PC-3 (cell line): ENCODE measurements at regions not wholly inside any gene's neighbourhood (a gene's known extent, or its start where the extent isn't known, plus 50 kb on each side); places are given as distances from the start of the nearest gene placed in this dataset.
A peak's percentile ranks its signal among the peaks of the same experiment; 100 is the strongest.

Source experiments
- ATAC-seq: fragments of 200-7000 bp; cut with Tn5 transposase; 2 replicates; pipeline ENCODE4 v1.9.1; 2020; ENCODE audit warnings: mild to moderate bottlenecking, moderate library complexity
- BruUV-seq: library from RNA; stranded (reverse); fragments of 400-500 nt; replicated peaks from 2 replicates; lab custom pipeline; 2021; lab: Mats Ljungman, UMichigan
- CTCF ChIA-PET: fragments of 300-600 bp; sonication (Branson Sonifier 250); formaldehyde crosslinking; loops from one replicate; lab custom pipeline; 2022; ENCODE audit warnings: antibody characterized with exemption; lab: Charles Lee
- POLR2A ChIA-PET: fragments of 300-600 bp; sonication (Branson Sonifier 250); formaldehyde crosslinking; loops from one replicate; lab custom pipeline; 2022; ENCODE audit warnings: antibody characterized with exemption; ENCODE audit not compliant: unreplicated experiment; lab: Charles Lee
- DNase-seq: peaks from one replicate; pipeline ENCODE4 v3.0.0-alpha.2; 2015
- H2AFZ ChIP-seq: fragments of 300-600 bp; sonication (generic); 2 replicates; pipeline ENCODE4 v1.6.0; 2016; ENCODE audit warnings: antibody characterized with exemption, low read length
- H3F3A ChIP-seq: fragments of 300-600 bp; sonication (generic); one replicate; pipeline ENCODE4 v1.6.0; 2017; ENCODE audit warnings: antibody characterized with exemption, low read length, control low read depth, mild to moderate bottlenecking; ENCODE audit not compliant: unreplicated experiment
- H3K27ac ChIP-seq: fragments of 300-600 bp; sonication (generic); 2 replicates; pipeline ENCODE4 v1.5.1; 2016; ENCODE audit warnings: mild to moderate bottlenecking, low read length
- H3K27me3 ChIP-seq: fragments of 300-600 bp; sonication (generic); 2 replicates; pipeline ENCODE4 v1.6.1; 2016; ENCODE audit warnings: low read length, mixed read lengths
- H3K36me3 ChIP-seq: fragments of 300-600 bp; sonication (generic); 2 replicates; pipeline ENCODE4 v1.6.1; 2016; ENCODE audit warnings: low read depth, mixed run types, low read length, mixed read lengths
- H3K4me1 ChIP-seq: fragments of 300-600 bp; sonication (generic); 2 replicates; pipeline ENCODE4 v1.5.1; 2016; ENCODE audit warnings: low read length; ENCODE audit not compliant: insufficient read depth
- H3K4me2 ChIP-seq: fragments of 300-600 bp; sonication (generic); 2 replicates; pipeline ENCODE4 v1.6.0; 2016; ENCODE audit warnings: low read length
- H3K4me3 ChIP-seq: fragments of 300-600 bp; sonication (generic); 2 replicates; pipeline ENCODE4 v1.5.1; 2016; ENCODE audit warnings: mild to moderate bottlenecking, low read length, mixed read lengths
- H3K79me2 ChIP-seq: fragments of 300-600 bp; sonication (generic); 2 replicates; pipeline ENCODE4 v1.6.1; 2017; ENCODE audit warnings: low read length, mixed read lengths
- H3K9ac ChIP-seq: fragments of 300-600 bp; sonication (generic); 2 replicates; pipeline ENCODE4 v1.6.0; 2016; ENCODE audit warnings: mild to moderate bottlenecking, low read length
- H3K9me2 ChIP-seq: fragments of 300-600 bp; sonication (generic); replicated peaks from 2 replicates; pipeline ENCODE4 v1.6.1; 2016; ENCODE audit warnings: mixed run types, low read length, mixed read lengths
- H3K9me3 ChIP-seq: fragments of 300-600 bp; sonication (generic); 2 replicates; pipeline ENCODE4 v1.6.1; 2016; ENCODE audit warnings: low read length, mixed read lengths
- H4K20me1 ChIP-seq: fragments of 300-600 bp; sonication (generic); 2 replicates; pipeline ENCODE4 v1.6.1; 2016; ENCODE audit warnings: low read length, mixed read lengths
- EZH2 ChIP-seq: fragments of 300-600 bp; sonication (generic); IDR thresholded peaks from one replicate; pipeline ENCODE4 v1.6.1; 2017; ENCODE audit warnings: antibody characterized with exemption, mild to moderate bottlenecking, low read length; ENCODE audit not compliant: unreplicated experiment
- EZH2phosphoT487 ChIP-seq: fragments of 300-600 bp; sonication (generic); IDR thresholded peaks from 2 replicates; pipeline ENCODE4 v1.6.1; 2018; ENCODE audit warnings: mild to moderate bottlenecking, antibody characterized with exemption, low read length, borderline replicate concordance
- intact Hi-C: fragments of 100-400 bp; cut with micrococcal nuclease; formaldehyde crosslinking; loops from 2 replicates; pipeline ENCODE4 v1.9.0; 2023
- TF ChIP-seq, protein P1 (sequence below): fragments of 300-600 bp; sonication (generic); conservative IDR thresholded peaks from 2 replicates; pipeline ENCODE4 v1.5.1; 2017; ENCODE audit warnings: antibody characterized with exemption, low read depth, mild to moderate bottlenecking, low read length

DNA sequence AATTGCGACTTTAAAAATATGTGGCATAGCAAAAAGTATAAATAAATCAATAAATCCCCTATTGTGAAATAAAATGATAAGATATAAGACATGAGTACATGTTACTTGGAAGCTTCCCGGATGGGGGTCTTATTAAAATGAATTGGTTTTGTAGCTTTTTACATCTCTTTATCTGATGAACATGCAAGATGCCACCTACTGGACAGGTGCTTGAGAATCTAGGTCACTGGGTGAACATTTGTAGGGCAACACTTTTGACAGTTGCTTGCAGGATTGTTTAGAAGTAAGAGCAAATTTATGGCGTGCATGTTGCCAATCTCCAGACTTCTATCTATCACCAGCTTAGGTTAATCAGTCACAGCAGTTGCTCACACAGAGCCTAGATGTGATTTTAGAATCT lies 362.7 kb upstream of the SUCLG2 start:
- no peak overlapping the region for H3K27ac ChIP-seq
- no peak for ATAC-seq
- peak; percentile 7 for DNase-seq
- H3K27me3 ChIP-seq: no peaks in the 10 kb centered on the region
- H3K9me3 ChIP-seq: no peaks in the 10 kb centered on the region
- H3K4me2 ChIP-seq: no peak overlapping the region
- no TSS peak for BruUV-seq
- no peak overlapping the region for H3K4me3 ChIP-seq
- intact Hi-C loops: loop anchor here (5.0 to 10.0 kb wide), 3 partner anchors 222 to 905 kb away; no protein-coding TSS in a partner anchor
- no peaks in the 10 kb centered on the region for H3K36me3 ChIP-seq
- no peak for TF ChIP-seq EZH2
- TF ChIP-seq, protein P1, sequence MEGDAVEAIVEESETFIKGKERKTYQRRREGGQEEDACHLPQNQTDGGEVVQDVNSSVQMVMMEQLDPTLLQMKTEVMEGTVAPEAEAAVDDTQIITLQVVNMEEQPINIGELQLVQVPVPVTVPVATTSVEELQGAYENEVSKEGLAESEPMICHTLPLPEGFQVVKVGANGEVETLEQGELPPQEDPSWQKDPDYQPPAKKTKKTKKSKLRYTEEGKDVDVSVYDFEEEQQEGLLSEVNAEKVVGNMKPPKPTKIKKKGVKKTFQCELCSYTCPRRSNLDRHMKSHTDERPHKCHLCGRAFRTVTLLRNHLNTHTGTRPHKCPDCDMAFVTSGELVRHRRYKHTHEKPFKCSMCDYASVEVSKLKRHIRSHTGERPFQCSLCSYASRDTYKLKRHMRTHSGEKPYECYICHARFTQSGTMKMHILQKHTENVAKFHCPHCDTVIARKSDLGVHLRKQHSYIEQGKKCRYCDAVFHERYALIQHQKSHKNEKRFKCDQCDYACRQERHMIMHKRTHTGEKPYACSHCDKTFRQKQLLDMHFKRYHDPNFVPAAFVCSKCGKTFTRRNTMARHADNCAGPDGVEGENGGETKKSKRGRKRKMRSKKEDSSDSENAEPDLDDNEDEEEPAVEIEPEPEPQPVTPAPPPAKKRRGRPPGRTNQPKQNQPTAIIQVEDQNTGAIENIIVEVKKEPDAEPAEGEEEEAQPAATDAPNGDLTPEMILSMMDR: peak; percentile 46
- no peaks in the 10 kb centered on the region for H3K79me2 ChIP-seq
- CTCF ChIA-PET: no interaction called here
- H3K9me2 ChIP-seq: no peaks in the 10 kb centered on the region
- no peaks in the 10 kb centered on the region for H3F3A ChIP-seq
- H2AFZ ChIP-seq: no peak overlapping the region
- POLR2A ChIA-PET: no interaction called here
- H3K4me1 ChIP-seq: no peaks in the 10 kb centered on the region
- no peaks in the 10 kb centered on the region for H4K20me1 ChIP-seq
- H3K9ac ChIP-seq: no peak overlapping the region

DNA sequence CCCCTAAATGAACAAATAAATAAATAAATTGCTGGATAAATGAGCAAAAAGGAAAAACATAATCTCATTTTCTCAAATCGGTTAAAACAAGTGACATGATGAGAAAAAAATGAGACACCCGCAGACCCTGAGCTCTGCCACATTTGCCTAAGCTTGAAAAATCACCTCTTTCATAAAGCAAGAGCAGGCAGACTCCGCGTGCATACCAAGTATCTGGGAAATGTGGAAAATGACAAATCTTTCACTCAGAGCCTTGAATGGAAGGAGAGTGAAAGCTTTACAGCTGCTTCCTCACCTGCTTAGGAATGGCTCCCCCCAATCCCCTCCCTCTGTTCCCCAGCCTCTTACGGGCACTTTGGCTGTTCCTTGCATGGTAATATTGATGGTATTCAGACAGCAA lies 355.5 kb upstream of the SUCLG2 start:
- no peak overlapping the region for H3K4me2 ChIP-seq
- no peak overlapping the region for H3K27ac ChIP-seq
- DNase-seq: no peak
- no peaks in the 10 kb centered on the region for H3K79me2 ChIP-seq
- POLR2A ChIA-PET: no interaction called here
- BruUV-seq: no TSS peak
- TF ChIP-seq EZH2phosphoT487 (no peak), EZH2 (no peak)
- TF ChIP-seq, protein P1: no peak
- no peaks in the 10 kb centered on the region for H3K4me1 ChIP-seq
- no peak overlapping the region for H3K9ac ChIP-seq
- CTCF ChIA-PET: no interaction called here
- intact Hi-C loops: loop anchor here (10.0 kb wide), 1 partner anchor 215 kb away; no protein-coding TSS in a partner anchor
- no peaks in the 10 kb centered on the region for H3K9me2 ChIP-seq
- no peaks in the 10 kb centered on the region for H4K20me1 ChIP-seq
- H3F3A ChIP-seq: no peaks in the 10 kb centered on the region
- H3K36me3 ChIP-seq: no peaks in the 10 kb centered on the region
- no peaks in the 10 kb centered on the region; the same call in 1 of the 2 replicates for H3K27me3 ChIP-seq
- no peaks in the 10 kb centered on the region for H3K9me3 ChIP-seq
- ATAC-seq: no peak
- no peak overlapping the region for H3K4me3 ChIP-seq
- H2AFZ ChIP-seq: no peak overlapping the region

DNA sequence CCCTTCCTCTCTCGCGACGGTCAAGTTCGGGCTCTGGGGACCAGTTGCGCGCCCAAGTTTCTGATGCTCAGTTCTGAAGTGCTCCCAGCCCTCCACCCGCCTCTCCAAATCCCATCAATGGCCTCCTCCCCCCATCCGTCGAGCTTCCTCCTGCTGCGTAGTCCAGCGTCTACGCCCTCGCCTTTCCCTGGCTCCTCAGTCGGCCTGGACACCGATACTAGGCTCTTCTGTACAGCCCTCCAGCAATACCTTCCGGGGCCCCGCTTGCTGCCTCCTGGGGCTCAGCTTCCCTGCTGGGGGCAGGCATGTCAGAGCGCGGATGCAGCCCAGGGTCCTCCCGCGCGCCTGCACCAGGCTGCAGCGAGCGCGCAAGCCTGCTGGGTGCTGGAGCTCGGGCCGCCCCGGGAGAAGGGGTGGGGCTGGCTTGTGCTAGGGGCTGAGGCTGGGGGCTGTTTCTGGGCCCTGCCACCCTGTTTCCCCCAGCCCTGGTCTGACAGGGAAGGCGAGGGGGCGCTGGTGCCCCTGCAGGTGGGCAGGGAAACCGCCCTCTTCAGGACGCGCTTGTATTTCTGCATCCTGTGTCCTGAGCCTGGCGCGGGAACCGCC lies 353.3 kb upstream of the SUCLG2 start:
- Histone ChIP-seq H3K9me2 (no peaks in the 10 kb centered on the region), H3K9me3 (no peaks in the 10 kb centered on the region), H3K4me3 (no peak overlapping the region), H3F3A (no peaks in the 10 kb centered on the region), H3K27me3 (no peaks in the 10 kb centered on the region; the same call in 1 of the 2 replicates), H3K27ac (no peak overlapping the region), H3K36me3 (no peaks in the 10 kb centered on the region), H3K9ac (no peak overlapping the region), H3K4me1 (no peaks in the 10 kb centered on the region), H4K20me1 (no peaks in the 10 kb centered on the region), H3K79me2 (no peaks in the 10 kb centered on the region), H3K4me2 (no peak overlapping the region), H2AFZ (no peak overlapping the region)
- no TSS peak for BruUV-seq
- CTCF ChIA-PET: no interaction called here
- no peak for TF ChIP-seq EZH2phosphoT487
- TF ChIP-seq EZH2: no peak
- TF ChIP-seq, protein P1: no peak
- POLR2A ChIA-PET: no interaction called here
- DNase-seq (no peak), ATAC-seq (no peak)
- intact Hi-C loops: no loop called here
